ENCODE measurements at regions not wholly inside any gene's neighbourhood (a gene's known extent, or its start where the extent isn't known, plus 50 kb on each side); places are given as distances from the start of the nearest gene placed in this dataset.

DNA sequence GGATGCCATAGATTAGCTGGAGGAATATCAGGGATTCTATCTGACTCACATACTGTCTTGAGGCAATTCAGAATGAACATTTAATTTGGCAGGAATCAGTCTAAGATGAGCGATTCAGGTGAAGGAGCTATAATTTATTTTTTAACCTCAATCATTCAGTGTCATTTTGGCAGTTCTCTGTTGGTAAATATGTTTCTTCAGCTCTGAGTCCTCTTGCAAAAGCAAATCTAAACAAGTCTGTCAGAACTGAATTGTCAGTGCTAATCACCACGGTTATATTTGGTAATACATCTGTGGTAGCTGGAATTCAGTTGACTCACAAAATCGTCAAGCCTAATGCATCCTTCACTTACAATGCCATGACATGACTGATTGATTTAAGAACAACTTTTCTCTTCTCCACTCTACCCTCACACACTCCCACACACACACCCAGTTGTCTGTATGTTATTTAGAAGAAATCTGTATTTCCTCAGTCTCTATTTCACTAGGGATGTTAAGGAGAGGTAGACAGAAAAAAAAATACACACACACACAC is 516.6 kb upstream of the NXPH2 start:
- no peak overlapping the region for H3K9ac ChIP-seq
- no peak overlapping the region for H2AFZ ChIP-seq (ENCODE audit: low read depth)
- 23% methylated on average over 3 of the region's 3 CpGs for WGBS (ENCODE audit: low lambda C conversion rate)
- no peaks in the 10 kb centered on the region for H3K9me3 ChIP-seq
- H3K9me2 ChIP-seq: no peaks in the 10 kb centered on the region
- POLR2A ChIA-PET: no interaction called here
- H3F3A ChIP-seq (replicated peaks; ENCODE audit: insufficient read depth): no peaks in the 10 kb centered on the region
- H3K4me1 ChIP-seq (ENCODE audit: control insufficient read depth in 1 of 2, insufficient read depth in 2 of 2, low read depth in 1 of 2, low read length in 1 of 2): no peaks in the 10 kb centered on the region; a peak in 1 of 4 replicates
- no peak overlapping the region for H3K27ac ChIP-seq (ENCODE audit: low read depth in 2 of 2, low read length in 1 of 2)
- H3K79me2 ChIP-seq (ENCODE audit: insufficient read depth): no peaks in the 10 kb centered on the region
- DNase-seq: no peak
- no peak overlapping the region for H3K4me2 ChIP-seq
- H4K20me1 ChIP-seq (ENCODE audit: insufficient read depth): no peaks in the 10 kb centered on the region
- no peaks in the 10 kb centered on the region for H3K27me3 ChIP-seq (ENCODE audit: insufficient read depth)
- TF ChIP-seq RAD21 (IDR thresholded peaks at IDR 0.05; ENCODE audit: low read length) (no peak), NFIC (IDR thresholded peaks at IDR 0.05; ENCODE audit: borderline replicate concordance) (no peak), TCF12 (IDR thresholded peaks at IDR 0.05) (no peak), TEAD4 (IDR thresholded peaks at IDR 0.05; ENCODE audit: borderline replicate concordance, insufficient read depth) (no peak), FOXM1 (IDR thresholded peaks at IDR 0.05; ENCODE audit: low read depth) (no peak), MXI1 (IDR thresholded peaks at IDR 0.05; ENCODE audit: low read depth, low read length) (no peak), EZH2phosphoT487 (IDR thresholded peaks at IDR 0.05; ENCODE audit: borderline replicate concordance, low read depth) (no peak), FOXJ3 (CRISPR knock-in tag; IDR thresholded peaks at IDR 0.05) (no peak), RXRA (IDR thresholded peaks at IDR 0.05; ENCODE audit: borderline replicate concordance, low read depth) (no peak), GABPA (IDR thresholded peaks at IDR 0.05; ENCODE audit: low read depth) (no peak), SMC3 (IDR thresholded peaks at IDR 0.05; ENCODE audit: low read depth, low read length) (no peak), EP300 (IDR thresholded peaks at IDR 0.05; ENCODE audit: borderline replicate concordance in 1 of 2, low read depth in 1 of 2, low read length in 1 of 2) (no peak)
- TF ChIP-seq, protein P1, sequence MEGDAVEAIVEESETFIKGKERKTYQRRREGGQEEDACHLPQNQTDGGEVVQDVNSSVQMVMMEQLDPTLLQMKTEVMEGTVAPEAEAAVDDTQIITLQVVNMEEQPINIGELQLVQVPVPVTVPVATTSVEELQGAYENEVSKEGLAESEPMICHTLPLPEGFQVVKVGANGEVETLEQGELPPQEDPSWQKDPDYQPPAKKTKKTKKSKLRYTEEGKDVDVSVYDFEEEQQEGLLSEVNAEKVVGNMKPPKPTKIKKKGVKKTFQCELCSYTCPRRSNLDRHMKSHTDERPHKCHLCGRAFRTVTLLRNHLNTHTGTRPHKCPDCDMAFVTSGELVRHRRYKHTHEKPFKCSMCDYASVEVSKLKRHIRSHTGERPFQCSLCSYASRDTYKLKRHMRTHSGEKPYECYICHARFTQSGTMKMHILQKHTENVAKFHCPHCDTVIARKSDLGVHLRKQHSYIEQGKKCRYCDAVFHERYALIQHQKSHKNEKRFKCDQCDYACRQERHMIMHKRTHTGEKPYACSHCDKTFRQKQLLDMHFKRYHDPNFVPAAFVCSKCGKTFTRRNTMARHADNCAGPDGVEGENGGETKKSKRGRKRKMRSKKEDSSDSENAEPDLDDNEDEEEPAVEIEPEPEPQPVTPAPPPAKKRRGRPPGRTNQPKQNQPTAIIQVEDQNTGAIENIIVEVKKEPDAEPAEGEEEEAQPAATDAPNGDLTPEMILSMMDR (IDR thresholded peaks at IDR 0.05): no peak
- TF ChIP-seq, protein P2, sequence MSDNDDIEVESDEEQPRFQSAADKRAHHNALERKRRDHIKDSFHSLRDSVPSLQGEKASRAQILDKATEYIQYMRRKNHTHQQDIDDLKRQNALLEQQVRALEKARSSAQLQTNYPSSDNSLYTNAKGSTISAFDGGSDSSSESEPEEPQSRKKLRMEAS (IDR thresholded peaks at IDR 0.05; ENCODE audit: low read depth): no peak
- TF ChIP-seq, protein P3, sequence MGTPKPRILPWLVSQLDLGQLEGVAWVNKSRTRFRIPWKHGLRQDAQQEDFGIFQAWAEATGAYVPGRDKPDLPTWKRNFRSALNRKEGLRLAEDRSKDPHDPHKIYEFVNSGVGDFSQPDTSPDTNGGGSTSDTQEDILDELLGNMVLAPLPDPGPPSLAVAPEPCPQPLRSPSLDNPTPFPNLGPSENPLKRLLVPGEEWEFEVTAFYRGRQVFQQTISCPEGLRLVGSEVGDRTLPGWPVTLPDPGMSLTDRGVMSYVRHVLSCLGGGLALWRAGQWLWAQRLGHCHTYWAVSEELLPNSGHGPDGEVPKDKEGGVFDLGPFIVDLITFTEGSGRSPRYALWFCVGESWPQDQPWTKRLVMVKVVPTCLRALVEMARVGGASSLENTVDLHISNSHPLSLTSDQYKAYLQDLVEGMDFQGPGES (IDR thresholded peaks at IDR 0.05; ENCODE audit: low read depth, low read length): no peak
- TF ChIP-seq, protein P4, sequence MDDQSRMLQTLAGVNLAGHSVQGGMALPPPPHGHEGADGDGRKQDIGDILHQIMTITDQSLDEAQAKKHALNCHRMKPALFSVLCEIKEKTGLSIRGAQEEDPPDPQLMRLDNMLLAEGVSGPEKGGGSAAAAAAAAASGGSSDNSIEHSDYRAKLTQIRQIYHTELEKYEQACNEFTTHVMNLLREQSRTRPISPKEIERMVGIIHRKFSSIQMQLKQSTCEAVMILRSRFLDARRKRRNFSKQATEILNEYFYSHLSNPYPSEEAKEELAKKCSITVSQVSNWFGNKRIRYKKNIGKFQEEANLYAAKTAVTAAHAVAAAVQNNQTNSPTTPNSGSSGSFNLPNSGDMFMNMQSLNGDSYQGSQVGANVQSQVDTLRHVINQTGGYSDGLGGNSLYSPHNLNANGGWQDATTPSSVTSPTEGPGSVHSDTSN (IDR thresholded peaks at IDR 0.05): no peak
- TF ChIP-seq, protein P5, sequence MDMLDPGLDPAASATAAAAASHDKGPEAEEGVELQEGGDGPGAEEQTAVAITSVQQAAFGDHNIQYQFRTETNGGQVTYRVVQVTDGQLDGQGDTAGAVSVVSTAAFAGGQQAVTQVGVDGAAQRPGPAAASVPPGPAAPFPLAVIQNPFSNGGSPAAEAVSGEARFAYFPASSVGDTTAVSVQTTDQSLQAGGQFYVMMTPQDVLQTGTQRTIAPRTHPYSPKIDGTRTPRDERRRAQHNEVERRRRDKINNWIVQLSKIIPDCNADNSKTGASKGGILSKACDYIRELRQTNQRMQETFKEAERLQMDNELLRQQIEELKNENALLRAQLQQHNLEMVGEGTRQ (IDR thresholded peaks at IDR 0.05; ENCODE audit: borderline replicate concordance, low read depth, low read length): no peak
- CTCF ChIA-PET: interaction anchor here (1.1 kb wide), 1 partner anchor 54 kb away, joined by 3 read pairs; no protein-coding TSS in a partner anchor
- H3K36me3 ChIP-seq (replicated peaks in 1 of 2; ENCODE audit: control insufficient read depth in 1 of 2, insufficient read depth in 2 of 2, low read length in 1 of 2): no peaks in the 10 kb centered on the region
- H3K4me3 ChIP-seq (ENCODE audit: low read depth in 2 of 2, low read length in 1 of 2): no peak overlapping the region

Measured in SK-N-SH (cell line).